Type B pancreatic cell (in vitro differentiated cells): ENCODE measurements at regions not wholly inside any gene's neighbourhood (a gene's known extent, or its start where the extent isn't known, plus 50 kb on each side); places are given as distances from the start of the nearest gene placed in this dataset.

Source experiments
- DNase-seq: peaks from one replicate; pipeline ENCODE4 v3.0.0; 2021; ENCODE audit warnings: mixed read lengths; ENCODE audit not compliant: unreplicated experiment; ENCODE audit errors: extremely low spot score
- H3K27ac Mint-ChIP-seq: 2 replicates; pipeline ENCODE4 v1.8.0; 2021; ENCODE audit warnings: mild to moderate bottlenecking, mixed read lengths
- H3K27me3 Mint-ChIP-seq: 2 replicates; pipeline ENCODE4 v1.8.0; 2021; ENCODE audit warnings: mixed read lengths
- H3K36me3 Mint-ChIP-seq: 2 replicates; pipeline ENCODE4 v1.8.0; 2021; ENCODE audit warnings: mixed read lengths
- H3K4me1 Mint-ChIP-seq: one replicate; pipeline ENCODE4 v1.8.0; 2021; ENCODE audit warnings: mixed read lengths; ENCODE audit not compliant: unreplicated experiment
- H3K4me3 Mint-ChIP-seq: 2 replicates; pipeline ENCODE4 v1.8.0; 2021; ENCODE audit warnings: mild to moderate bottlenecking, mixed read lengths
- H3K9me3 Mint-ChIP-seq: 2 replicates; pipeline ENCODE4 v1.8.0; 2021; ENCODE audit warnings: mixed read lengths
- TF ChIP-seq, protein P1 (sequence below): fragments of 200-600 bp; sonication (generic); conservative IDR thresholded peaks from 2 replicates; pipeline ENCODE4 v1.5.0; 2021; ENCODE audit warnings: antibody characterized with exemption, mild to moderate bottlenecking

DNA sequence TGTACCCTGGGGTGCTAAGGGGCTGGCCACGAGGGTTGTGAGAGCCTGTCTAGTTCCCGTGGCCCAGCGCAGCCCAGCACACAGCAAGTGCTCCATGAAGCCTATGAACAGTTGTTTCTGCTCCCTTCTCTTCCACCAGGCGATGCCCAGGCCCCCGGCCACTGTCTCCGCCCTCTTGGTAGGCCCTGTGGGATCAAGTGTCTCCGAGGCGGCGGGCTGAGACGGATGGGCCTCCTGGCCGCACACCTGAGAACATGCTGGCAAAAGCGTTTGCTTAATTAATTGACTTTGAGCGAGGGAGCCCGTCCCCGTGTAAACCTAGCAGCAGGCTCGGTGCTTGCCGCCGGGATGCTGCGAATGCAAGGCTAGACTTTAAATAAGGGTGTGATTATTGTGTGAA, 129.7 kb upstream of the GSE1 start:
- DNase-seq: no peak
- Mint-ChIP-seq H3K36me3 (no peaks in the 10 kb centered on the region), H3K4me3 (no peak overlapping the region), H3K9me3 (no peaks in the 10 kb centered on the region), H3K4me1 (peaks cover 26% of the 10 kb centered on the region), H3K27me3 (peaks cover 5% of the 10 kb centered on the region), H3K27ac (no peak overlapping the region)
- TF ChIP-seq, protein P1, sequence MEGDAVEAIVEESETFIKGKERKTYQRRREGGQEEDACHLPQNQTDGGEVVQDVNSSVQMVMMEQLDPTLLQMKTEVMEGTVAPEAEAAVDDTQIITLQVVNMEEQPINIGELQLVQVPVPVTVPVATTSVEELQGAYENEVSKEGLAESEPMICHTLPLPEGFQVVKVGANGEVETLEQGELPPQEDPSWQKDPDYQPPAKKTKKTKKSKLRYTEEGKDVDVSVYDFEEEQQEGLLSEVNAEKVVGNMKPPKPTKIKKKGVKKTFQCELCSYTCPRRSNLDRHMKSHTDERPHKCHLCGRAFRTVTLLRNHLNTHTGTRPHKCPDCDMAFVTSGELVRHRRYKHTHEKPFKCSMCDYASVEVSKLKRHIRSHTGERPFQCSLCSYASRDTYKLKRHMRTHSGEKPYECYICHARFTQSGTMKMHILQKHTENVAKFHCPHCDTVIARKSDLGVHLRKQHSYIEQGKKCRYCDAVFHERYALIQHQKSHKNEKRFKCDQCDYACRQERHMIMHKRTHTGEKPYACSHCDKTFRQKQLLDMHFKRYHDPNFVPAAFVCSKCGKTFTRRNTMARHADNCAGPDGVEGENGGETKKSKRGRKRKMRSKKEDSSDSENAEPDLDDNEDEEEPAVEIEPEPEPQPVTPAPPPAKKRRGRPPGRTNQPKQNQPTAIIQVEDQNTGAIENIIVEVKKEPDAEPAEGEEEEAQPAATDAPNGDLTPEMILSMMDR: no peak

DNA sequence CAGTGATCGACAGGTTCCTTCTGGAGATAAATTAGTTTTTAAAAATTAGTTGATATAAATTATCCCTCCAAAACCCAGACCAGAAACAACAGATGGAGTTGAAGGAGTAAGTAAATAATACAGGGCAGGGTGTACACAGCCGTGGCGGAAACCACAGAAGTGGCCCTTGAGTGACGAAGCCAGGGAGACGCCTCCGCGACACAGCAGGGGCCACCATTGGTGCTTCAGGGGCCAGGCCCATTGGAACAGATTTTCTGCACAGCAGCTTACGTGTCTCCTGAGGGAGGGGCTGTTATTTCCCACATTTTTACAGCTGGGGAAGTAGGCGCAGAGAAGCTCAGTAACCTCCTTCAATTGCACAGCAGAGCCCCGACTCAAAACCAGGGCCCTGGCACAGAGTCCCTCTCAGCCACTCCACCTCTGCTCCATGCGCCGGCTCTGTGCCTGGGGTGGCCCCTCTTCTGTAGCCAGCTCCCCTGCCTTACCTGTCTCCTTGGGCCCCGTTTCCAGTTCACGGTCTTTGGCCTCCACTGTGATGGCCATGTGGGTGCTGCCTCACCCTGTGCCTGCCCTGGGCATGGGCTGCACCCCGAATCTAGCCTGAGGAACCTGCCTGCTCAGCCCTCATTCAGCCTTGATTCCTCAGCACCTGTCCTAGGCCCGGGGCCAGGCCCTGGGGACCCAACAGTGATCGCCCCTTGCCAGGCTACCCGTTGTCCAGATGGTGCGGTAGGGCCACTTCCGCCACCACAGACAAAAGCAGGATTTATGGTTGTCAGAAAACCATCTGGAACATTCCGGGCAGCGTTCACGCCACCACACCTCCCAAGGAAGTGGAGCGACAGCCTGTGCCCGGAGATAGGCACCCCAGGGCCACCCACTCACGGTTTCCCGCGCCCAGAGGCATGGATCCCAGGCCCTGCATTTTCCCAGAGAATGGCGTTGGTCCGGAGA, 128.5 kb upstream of the GSE1 start:
- Mint-ChIP-seq H3K27ac (no peak overlapping the region), H3K4me1 (peaks cover 33% of the 10 kb centered on the region), H3K27me3 (peaks cover 6% of the 10 kb centered on the region), H3K9me3 (no peaks in the 10 kb centered on the region), H3K4me3 (no peak overlapping the region), H3K36me3 (no peaks in the 10 kb centered on the region)
- TF ChIP-seq, protein P1: no peak
- DNase-seq: no peak

DNA sequence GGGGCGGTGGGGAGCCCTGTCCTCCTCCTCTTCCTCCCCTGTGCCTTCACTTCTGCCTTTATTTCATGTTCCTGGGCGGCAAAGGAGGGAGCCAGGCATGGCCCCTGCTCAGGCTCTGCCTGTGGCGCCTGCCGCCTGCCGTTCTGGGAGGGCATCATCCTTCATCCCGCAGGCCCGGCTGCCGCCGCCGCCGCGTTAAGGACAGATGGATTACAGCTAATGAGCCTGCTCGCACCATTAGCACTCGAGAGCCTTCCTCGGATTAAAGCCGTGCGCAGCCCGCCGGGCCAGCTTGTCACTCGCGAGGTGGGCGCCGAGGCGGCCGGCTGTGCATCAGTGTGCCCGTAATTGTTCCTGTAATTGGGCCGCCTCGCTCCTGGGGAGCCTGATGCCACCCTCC, 127.7 kb upstream of the GSE1 start:
- Mint-ChIP-seq H3K4me1 (peaks cover 37% of the 10 kb centered on the region), H3K36me3 (no peaks in the 10 kb centered on the region), H3K4me3 (no peak overlapping the region)

DNA sequence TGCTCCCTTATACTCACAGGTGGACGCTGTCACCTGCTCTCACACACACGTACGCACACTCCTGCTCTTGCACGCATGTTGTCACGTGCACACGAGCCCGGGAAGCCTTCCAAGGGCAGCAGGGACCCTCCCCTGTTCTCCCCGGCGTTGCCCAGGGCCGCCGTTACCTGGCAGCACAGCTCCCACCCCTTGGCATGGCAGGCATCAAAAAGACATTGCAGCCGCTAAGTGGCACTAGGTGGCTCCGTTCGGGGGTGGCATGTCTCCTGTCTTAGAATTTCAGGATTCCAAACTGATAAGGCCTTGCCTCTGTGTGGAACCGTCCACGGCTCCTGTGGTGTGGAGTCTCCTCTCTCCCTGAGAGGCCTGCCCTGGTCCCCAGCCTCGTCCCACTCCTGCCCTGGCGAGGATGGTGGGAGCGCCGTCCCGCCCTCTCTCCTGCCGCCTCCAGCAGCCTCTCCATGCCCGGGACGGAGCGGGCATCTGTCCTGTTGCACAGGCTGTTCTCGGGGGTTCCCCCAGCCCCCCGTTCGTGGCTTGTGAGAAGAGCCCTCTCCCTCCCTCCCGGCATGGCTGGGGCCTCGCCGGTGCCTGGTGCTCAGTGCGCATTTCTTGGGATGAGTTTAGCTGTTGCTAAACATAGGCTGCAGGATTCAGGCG, 126.7 kb upstream of the GSE1 start:
- Mint-ChIP-seq H3K36me3 (no peaks in the 10 kb centered on the region), H3K27me3 (peaks cover 6% of the 10 kb centered on the region)

More for the DNA sequence above, 127.7 kb upstream of the GSE1 start:
- no peak for DNase-seq
- TF ChIP-seq, protein P1: no peak
- Mint-ChIP-seq H3K27me3 (peaks cover 6% of the 10 kb centered on the region), H3K9me3 (no peaks in the 10 kb centered on the region), H3K27ac (no peak overlapping the region)

DNA sequence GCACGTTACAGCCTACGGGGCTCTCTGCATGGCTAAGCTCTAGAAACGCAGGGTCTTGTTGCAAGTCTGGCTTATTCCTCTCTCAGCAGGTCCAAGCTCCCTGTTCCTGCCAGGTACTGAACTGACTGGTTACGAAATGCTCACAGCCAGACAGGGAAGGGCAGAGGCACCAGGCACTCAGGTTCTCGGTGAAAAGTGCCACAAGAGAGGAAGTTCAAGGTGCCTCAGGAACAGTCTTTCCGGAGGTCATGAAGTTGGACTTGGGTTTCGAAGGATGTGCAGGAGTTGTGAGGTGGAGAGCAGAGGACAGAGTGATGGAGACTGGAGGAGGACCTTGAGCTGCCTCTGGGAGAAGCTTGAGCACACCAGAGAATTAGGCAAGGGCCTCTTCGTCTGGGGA, 124.7 kb upstream of the GSE1 start:
- Mint-ChIP-seq H3K36me3 (no peaks in the 10 kb centered on the region), H3K4me1 (peaks cover 31% of the 10 kb centered on the region), H3K9me3 (no peaks in the 10 kb centered on the region), H3K4me3 (no peak overlapping the region), H3K27ac (no peak overlapping the region), H3K27me3 (peaks cover 5% of the 10 kb centered on the region)
- TF ChIP-seq, protein P1: no peak
- DNase-seq: no peak

More for the DNA sequence above, 126.7 kb upstream of the GSE1 start:
- Mint-ChIP-seq H3K9me3 (no peaks in the 10 kb centered on the region), H3K27ac (no peak overlapping the region), H3K4me3 (no peak overlapping the region), H3K4me1 (peaks cover 30% of the 10 kb centered on the region)
- DNase-seq: no peak
- TF ChIP-seq, protein P1: no peak
